Ecto neural progenitor cell (in vitro differentiated cells): ENCODE measurements at regions not wholly inside any gene's neighbourhood (a gene's known extent, or its start where the extent isn't known, plus 50 kb on each side); places are given as distances from the start of the nearest gene placed in this dataset.
"Not testable (repeated sequence)": the region's sequence is repeated elsewhere in the genome, so short reads cannot be mapped to it uniquely, and the experiment has no call there.

ENCODE experiments used
- DNase-seq: peaks from one replicate; pipeline ENCODE4 v3.0.0-alpha.2; 2018; ENCODE audit warnings: low spot score

DNA sequence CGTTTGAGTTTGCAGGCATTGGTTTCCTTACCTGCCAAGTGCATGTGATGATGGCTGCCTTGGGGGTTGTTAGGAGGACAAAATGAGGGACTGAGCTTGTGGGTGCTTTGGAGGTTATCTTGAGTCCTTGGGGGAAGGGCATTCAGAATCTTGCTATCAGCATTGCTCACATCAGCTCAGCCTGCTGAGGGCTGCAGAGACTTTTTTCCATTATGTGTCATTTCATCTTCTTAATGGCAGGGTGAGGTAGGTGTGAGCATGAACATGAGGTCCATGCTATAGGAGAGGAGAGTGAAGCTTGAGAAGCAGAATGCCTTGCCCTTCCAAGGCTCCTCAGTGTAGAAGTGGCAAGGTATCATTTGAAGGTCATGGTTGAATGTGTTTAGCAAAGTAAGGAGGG, 112.3 kb downstream of the MIAT start:
- DNase-seq, result no peak

DNA sequence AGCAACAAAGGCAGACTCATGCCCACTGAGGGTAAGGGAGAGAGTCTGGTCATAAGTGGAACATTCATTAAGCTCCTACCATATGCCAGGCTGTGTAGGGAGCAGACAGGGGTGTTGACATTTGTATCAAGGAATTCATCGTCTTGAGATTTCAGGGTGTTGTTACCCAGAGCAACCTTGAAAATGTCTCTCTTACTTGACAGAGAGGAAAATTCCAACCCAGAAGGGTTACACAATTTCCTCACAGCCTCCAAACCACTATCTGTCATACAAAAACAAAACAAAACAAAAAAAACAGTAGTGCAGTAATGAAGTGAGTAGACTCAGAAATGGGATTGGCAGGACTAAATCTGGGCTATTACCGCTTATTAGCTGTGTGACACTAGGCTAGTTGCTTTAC, 113.2 kb downstream of the MIAT start:
- no peak for DNase-seq

DNA sequence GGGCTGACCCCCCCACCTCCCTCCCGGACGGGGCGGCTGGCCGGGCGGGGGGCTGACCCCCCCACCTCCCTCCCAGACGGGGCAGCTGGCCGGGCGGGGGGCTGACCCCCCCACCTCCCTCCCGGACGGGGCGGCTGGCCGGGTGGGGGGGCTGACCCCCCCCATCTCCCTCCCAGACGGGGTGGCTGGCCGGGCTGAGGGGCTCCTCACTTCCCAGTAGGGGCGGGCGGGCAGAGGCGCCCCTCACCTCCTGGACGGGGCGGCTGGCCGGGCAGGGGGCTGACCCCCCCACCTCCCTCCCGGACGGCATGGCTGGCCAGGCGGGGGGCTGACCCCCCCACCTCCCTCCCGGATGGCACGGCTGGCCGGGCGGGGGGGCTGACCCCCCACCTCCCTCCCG, 115.7 kb downstream of the MIAT start:
- not testable (repeated sequence) for DNase-seq

DNA sequence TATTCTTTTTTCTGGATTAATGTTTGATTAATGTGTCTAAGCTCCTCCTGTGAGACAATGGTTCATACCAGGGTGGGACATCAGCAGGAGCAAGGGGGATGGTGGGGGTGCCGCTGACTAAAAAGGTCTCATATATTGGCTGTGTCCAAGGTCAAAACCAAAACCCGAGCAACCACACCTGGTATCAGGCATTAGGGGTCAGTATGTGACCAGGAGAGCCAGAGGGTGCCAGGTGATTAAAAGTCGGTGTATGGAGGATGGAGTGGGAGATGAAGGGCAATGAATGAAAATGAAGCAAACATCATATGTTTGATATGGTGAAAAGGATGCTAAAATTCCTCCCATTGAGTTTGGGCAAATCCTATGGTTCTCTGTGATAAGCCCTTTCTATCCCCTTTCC, 118.0 kb downstream of the MIAT start:
- DNase-seq, result no peak

DNA sequence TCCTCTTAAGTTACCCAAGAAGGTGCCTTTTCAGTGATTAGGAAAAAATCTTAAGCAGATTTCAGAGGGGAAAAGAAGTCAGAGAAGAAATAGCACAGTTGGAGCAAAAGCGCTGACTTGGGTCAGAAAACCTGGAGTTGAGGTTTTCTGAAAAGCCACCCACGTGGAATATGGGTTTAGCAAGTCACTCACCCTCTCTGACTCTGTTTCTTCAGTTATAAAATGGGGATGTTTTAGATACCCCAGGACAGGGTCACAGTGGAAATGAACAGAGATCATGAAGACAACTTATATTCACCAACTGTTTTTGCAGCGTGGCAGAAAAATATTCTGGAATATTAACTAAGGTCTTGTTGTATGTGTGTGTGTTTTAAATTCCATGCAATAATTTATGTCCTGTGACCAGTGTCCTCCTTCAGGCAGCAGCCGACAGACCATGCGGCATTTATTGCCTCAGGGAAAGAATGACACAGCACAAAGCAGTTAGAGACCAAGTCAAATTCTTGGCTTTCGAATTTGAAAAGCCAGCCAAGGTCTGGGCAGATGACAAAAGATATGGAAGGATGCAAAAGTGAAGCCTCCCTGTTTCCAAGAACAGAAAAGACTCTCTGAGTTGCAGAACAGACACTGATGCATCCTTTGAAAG, 119.9 kb downstream of the MIAT start:
- no peak for DNase-seq

DNA sequence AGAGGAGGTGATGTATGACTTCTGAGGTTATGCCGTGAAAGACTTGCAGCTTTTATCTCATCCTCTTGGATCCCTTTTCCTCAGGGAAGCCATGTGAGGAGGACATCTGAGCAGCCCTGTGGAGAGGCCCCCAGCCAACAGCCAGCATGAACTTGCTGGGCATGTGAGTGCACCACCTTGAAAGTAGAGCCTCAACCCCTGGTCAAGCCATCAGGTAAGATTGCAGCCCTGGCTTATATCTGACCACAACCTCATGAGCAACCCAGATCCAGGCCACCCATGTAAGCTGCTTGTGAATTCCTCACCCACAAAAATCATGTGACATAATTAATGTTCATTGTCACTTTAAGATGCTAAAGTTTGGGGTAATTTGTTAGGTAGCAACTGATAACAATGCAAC, 121.0 kb downstream of the MIAT start:
- no peak for DNase-seq

DNA sequence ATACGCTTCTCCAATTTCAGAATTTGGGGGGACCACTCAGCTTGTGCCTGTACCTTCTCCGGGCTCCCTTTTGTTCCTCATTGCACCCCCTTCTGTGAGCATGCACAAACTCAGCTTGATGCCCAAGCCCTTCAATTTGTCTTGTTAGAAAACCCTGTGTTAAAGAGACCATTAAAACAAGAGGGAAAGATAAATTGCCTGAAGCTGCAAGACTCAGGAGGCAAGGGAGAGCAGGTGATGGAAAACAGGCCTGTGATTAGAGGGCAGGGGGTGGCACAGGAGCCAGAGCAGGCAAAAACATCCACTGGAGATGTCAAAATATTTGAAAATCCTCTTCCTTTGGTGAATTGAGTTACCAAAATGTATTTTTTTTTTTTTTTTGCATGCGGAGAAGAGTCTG, 121.7 kb downstream of the MIAT start:
- DNase-seq, result no peak

DNA sequence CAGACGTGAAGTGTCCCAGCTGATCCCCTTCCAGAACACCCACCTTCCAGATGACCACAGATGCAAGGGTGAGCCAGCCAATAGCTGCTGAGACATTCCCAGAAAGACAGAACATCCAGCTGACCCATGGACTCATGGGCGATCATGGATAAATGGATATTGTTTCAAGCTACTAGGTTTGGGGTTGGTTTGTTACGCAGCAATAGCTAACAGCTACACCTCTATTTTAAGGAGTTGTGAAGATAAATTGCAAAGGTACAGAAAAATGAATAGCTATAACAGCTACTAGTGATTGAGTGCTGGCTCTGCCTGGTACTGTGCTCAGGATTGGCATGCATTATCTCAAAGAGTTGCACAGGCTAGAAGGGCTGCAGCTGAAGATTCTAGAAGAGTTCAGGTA, 122.5 kb downstream of the MIAT start:
- no peak for DNase-seq

DNA sequence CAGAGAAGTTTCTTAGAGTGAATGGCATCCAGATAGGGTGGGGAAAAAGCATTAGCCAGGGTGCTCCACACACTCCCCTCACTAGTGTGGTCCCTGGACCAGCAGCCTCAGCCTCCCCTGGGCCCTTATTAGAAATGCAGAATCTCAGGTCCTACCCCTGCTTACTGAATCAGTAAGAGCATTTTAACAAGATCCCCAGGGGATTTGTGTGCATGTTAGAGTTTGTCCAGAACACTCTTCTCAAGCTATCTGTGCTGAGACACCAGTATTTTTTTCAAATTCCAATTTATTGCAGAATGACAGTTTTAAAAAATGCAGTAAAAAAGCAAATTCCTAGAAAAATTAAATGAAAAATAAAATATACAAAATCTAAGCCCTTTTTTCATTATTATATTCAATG, 123.1 kb downstream of the MIAT start:
- DNase-seq, result no peak

DNA sequence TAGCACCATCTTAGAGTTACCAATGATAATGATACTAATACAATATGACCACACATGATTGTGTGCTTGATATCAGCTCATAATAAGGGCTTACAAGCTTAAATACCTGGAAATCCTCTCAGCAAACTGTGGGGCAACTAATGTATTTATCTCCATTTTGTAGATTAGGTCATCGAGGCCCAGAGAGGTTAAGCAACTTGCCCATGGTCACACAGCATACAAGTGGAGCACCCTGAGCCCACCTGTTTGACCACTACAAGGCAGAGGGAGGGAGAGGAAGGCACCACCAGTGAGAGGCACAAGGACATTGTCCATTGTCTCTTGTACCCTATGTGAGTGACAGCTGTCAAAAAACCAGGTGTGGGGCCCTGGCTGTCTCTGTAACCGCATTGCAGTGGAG, 123.7 kb downstream of the MIAT start:
- no peak for DNase-seq

DNA sequence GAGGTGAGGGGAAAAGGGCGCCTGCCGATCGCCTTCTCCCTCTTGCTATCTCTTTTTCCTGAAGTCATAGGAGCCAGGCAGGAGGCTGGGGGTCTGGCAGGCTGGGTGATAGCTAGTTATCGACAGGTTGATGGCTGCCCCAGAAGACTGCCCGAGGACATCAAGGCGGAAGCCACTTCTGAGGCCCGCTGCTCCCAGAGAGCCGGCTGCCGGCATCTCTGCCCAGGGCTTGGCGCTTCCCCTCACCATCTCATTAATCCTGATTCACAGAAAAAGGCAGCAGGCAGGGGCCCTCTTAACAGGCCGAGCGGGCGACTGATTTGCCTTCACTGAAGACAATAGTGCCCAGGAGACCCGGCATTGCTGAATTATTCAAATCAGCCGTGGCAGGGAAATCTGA, 124.2 kb downstream of the MIAT start:
- DNase-seq, result no peak

DNA sequence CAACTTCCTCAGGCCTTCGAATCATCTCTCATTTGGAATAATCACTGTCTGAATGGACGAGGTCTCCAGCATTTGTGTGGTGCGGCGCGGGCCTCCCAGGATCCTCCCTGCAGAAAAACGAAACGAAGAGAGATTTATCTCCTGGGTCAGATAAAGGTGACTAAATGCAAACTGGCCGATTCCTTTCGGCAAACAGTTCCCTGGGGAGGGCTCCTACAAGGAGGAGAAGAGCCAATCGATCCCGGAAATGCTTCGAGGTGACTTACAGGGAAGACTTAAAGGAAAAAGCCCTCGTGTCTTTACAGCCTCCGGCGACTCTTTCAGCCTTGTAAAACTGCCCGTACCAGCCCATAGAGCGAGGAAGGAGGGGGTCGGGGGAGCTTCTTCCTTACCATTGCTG, 126.5 kb downstream of the MIAT start:
- no peak for DNase-seq

DNA sequence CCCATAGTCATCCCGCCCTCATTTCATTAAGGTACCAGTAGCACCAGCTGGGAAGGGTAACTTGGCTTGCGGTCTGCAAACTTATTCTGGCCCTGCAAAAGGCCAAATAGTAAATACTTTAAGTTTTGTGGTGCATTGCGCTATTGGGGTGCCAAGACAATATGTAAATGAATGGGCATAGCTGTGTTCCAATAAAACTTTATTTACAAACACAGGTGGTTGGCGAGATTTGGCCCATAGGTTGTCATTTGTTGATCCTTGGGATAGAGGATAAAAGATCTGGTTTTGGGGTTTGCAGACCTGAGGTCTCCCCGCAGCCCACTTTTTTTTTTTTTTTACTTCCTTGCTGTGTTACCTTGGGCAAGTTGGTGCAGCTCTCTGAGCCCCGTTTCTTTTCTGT, 127.4 kb downstream of the MIAT start:
- DNase-seq, result no peak

DNA sequence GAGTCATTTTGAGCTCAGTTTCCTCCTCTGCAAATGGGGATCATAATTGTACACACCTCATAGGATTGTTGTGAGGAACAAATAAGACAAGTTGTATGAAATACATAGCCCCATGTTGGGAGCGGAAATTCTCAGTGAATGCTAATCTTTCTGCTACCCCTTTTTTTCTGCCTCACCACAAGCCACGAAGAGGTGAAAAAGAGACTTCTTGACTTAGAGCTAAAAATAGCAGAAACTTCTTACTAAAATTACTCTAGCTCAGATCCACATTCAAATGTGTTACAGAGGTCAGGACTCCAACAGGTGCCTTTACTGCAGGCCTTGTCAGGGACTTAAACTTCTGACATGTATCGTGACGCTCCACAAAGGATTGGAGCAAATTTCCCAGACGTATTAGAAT, 128.5 kb downstream of the MIAT start:
- no peak for DNase-seq

DNA sequence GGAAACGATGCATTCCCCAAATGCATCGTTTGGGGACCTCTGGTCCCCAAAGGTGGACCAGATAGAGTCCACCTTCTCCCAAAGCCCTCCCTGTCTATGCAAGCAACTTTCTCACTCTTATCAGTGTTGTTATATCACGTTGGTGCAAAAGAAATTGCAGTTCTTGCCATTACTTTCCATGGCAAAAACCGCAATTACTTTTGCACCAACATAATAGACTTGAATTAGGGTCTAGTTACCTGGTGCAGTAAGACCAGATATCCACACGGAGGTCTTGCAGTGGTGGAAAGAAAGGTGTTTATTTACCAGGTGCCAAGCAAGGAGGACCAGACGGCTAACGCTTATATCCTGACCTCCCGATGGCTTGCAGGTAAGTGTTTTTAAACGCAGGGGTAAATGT, 129.0 kb downstream of the MIAT start:
- no peak for DNase-seq

DNA sequence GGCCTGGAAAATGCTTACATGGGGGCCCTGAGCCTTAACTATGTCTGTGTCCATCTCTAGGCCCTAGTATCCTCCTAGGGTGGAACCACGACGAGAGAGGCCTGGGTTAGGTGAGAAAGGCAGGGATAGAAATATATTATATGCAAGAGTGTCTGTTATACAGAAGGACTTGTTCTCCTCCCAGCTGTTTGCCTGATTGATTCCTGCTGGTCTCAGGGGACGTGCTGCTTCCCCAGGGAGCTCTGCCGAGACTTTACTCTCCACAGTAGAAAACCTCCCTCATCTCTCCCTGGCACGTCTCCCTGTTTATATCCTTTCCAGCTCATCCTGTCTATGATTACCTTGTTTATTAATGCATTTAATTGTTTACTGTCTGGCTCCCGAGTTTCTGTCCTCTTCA, 132.6 kb downstream of the MIAT start:
- DNase-seq, result no peak

DNA sequence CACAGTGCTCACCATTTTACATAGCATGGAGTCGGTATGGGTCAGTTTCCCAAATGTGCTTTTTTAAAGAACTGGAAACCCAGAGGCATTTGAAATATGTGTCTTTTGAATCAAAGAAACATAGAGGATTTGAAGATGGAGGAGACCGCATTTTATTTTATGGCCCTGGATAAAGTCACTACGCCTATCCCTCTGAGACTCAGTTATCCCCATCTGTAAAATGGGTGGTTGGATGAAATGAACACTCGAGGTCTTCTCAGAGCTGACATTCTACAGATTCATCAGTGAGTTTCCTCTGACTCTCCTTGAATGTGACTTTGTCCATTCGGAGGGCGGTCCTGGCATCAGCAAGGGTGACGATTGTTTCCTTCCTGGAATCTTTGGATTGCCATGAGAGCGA, 135.1 kb downstream of the MIAT start:
- DNase-seq, result no peak

DNA sequence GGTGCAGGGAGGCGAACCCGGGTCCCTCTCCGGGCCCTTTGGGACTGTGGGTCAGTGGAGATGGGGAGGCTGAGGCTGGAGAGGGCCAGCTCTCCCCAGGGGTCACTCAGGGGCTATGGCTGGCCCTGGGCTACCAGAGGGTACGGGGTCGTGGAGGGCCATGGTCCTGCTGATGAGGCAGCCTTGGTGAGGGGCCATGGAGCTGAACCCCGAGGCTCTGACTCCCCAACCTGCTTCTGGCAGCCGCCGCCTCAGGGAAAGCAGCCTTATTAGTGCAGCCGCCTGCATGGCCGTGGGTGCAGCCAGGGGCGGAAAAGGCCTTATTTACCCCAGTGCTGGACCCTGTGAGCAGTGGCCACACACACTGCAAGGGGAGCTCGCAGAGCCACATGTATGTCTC, 139.4 kb downstream of the MIAT start:
- no peak for DNase-seq

DNA sequence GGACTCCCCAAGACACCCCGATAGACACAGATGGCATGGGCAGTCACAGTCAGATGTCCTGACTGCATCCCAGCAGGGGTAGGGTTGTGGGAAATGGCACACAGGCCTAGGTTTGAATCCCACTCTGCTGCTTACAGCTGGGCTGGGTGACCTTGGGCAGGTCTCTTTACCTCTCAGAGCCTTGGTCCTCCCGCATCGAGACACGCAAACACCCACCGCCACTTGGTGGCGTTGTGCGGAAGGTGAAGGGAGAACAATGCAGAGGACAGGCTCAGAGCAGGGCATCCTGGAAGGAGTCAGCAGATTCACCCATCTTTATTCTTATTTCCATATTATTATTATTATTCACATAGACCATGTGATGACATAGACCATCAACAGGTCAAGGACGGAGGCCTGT, 140.5 kb downstream of the MIAT start:
- DNase-seq, result no peak

DNA sequence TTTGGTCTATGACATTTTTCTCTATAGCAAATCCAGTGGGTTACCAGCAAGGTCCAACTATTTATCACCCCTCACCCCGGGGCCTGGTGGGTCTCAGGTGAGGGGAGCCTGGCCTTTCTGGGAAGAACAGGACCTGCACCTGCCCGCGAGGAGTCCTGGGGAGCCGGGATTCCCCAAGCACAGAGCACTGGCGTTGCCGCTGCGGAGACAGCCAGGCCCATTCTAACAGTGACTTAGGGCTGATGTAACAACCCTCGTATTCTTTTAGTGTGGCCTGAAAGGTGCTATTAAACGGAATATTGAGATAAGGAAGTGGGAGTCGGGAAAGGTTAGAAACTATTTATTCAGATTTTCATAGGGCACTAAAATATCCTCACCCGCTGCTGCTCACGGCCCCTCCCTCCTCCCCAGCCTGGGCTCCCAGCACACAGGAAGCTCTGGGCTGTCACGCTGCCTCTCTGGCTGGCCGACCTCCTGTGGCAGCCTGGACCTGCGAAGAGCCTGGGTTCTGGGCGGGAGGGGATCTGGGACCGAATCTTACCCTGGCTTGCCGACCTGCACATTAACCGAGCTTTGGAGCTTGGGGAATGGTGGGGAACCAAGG, 141.2 kb downstream of the MIAT start:
- no peak for DNase-seq

DNA sequence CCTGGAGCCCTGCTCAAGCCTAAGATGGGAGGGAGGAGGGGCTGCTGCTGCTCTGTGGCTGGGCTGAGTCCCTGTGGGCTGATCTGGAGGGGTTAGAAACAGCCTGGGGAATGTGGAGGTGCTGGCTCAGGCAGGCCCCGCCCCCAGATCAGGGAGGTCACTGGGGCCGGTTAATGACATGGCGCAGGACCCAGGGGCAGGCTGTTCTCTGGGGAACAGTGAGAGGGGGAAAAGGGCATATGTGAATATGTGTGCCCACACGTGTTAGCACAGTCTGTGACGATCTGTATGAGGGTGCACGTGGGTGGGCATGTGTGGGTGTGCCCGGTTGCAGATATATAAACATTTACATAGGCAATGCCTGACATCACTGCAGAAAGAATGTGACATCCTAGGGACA, 143.5 kb downstream of the MIAT start:
- peak; percentile 78 for DNase-seq

DNA sequence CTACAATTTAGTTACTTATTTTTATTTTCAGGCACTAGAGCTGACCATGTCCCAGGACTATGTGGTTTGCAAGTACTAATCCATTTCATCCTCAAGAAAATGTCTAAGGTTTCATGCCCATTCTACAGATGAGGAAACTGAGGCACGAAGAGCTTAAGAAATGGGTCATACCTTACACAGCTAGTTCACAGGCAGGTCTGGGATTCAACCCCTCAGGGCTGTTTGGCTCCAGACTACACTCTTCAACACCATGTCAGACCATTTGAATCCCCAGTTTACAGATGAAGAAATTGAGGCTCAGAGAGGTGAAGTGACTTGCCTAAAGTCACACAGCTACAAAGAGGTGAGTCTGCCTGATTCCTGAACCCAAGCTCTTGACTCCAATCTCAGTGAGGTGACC, 144.1 kb downstream of the MIAT start:
- DNase-seq, result no peak

DNA sequence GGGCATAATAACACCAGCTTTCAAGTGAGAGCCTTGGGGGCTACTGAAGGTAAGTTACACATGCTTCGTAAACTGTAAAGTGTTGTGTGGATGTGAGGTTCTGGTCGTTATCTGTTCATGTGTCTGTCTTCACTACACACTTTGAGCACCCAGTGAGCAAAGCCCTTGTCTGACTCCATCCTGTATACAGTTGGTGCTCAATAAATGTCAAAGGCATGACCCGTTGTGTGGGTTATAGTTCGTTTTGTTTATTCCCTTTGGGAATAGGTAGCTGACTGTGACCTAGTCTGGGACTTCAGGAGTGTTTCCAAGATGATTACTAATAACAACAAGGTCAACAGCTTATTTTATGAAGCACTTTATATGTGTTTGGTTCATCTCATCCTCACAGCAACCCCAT, 146.9 kb downstream of the MIAT start:
- DNase-seq, result no peak

DNA sequence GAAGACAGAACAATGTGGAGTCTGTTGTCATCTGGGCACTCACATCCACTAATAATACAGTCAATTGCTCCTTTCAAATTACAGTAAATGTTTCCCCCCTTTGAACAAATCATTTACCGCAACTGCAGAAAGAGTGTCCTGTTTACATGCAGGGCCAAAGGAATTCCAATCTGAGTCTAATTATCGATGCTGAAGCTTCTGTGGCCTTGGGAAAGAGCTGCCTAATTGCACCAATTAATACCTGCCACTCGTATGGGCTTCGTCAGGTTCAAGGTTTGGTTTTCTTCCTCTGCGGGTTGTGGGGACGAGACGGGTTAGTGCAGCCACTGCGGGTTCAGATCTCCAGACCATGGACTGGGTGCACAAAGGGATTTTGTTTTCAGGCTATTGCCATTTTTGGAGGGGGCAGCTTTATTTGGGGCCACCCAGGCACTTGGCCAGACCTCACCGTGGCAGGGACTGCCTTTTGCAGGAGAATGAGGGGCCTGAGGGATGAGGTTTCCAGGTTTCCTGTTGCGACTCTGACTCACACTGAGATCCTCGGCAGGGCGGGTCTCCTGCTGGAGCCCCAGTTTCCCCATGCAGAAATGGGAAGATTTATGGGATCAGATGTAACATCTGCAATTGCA, 147.6 kb downstream of the MIAT start:
- DNase-seq, result no peak
